GM12878 (cell line): ENCODE measurements at regions not wholly inside any gene's neighbourhood (a gene's known extent, or its start where the extent isn't known, plus 50 kb on each side); places are given as distances from the start of the nearest gene placed in this dataset.

Experiments
- ATAC-seq: fragments of 200-7000 bp; cut with Tn5 transposase; 3 replicates; pipeline ENCODE4 v1.9.1; 2020; ENCODE audit warnings: mild to moderate bottlenecking, moderate library complexity
- BruUV-seq: library from RNA; stranded (reverse); fragments of 400-500 nt; replicated peaks from 2 replicates; lab custom pipeline; 2021; lab: Mats Ljungman, UMichigan
- CTCF ChIA-PET: fragments of 300-600 bp; sonication (Branson Sonifier 250); formaldehyde crosslinking; extraction: SDS; loops from one replicate; lab custom pipeline; 2021; ENCODE audit warnings: inconsistent platforms; lab: Yijun Ruan, JAX
- POLR2A ChIA-PET: fragments of 350-600 bp; formaldehyde crosslinking; extraction: SDS; loops from one replicate; lab custom pipeline; 2021; ENCODE audit warnings: inconsistent platforms; lab: Charles Lee
- RAD21 ChIA-PET: fragments of 300-600 bp; sonication (Branson Sonifier 250); formaldehyde crosslinking; loops from one replicate; lab custom pipeline; 2023; ENCODE audit warnings: antibody characterized with exemption; ENCODE audit not compliant: unreplicated experiment; lab: Charles Lee
- SMC1A ChIA-PET: fragments of 300-600 bp; sonication (Branson Sonifier 250); formaldehyde crosslinking; loops from one replicate; lab custom pipeline; 2023; ENCODE audit not compliant: unreplicated experiment, uncharacterized antibody; lab: Charles Lee
- DNase-seq: peaks from one replicate; pipeline ENCODE4 v3.0.0-alpha.2; 2011; ENCODE audit warnings: low read depth, low spot score
- FAIRE-seq: peaks from 3 replicates; lab custom pipeline; 2011; peaks lifted over from hg19 to GRCh38; lab: Jason Lieb, UNC
- H2AFZ ChIP-seq: 2 replicates; pipeline ENCODE4 v1.6.0; 2011; ENCODE audit warnings: low read depth, low read length, control low read depth; ENCODE audit not compliant: control insufficient read depth
- H3K27ac ChIP-seq: 2 replicates; pipeline ENCODE4 v1.5.1; 2011; ENCODE audit warnings: control low read depth; ENCODE audit not compliant: control insufficient read depth, insufficient read depth
- H3K27me3 ChIP-seq, 2 experiments: replicated peaks in 1 of 2; 2 replicates each; pipeline versions ENCODE4 v1.6.0 to v1.6.1; 2011; ENCODE audit warnings: low read length in 1 of 2; ENCODE audit not compliant: control insufficient read depth in 2 of 2, insufficient read depth in 2 of 2
- H3K36me3 ChIP-seq, 2 experiments: 2 replicates each; pipeline ENCODE4 v1.5.1; 2011; ENCODE audit warnings: low read length in 1 of 2; ENCODE audit not compliant: control insufficient read depth in 2 of 2, insufficient read depth in 2 of 2
- H3K4me1 ChIP-seq: 2 replicates; pipeline ENCODE4 v1.6.1; 2011; ENCODE audit warnings: mild to moderate bottlenecking, low read length, moderate library complexity, mixed read lengths; ENCODE audit not compliant: control insufficient read depth, insufficient read depth
- H3K4me2 ChIP-seq: 2 replicates; pipeline ENCODE4 v1.6.0; 2011; ENCODE audit warnings: control low read depth; ENCODE audit not compliant: control insufficient read depth, insufficient read depth
- H3K4me3 ChIP-seq: fragments of 200-600 bp; sonication (generic); 2 replicates; pipeline ENCODE4 v1.5.1; 2016
- H3K79me2 ChIP-seq: 2 replicates; pipeline ENCODE4 v1.6.0; 2011; ENCODE audit warnings: low read length; ENCODE audit not compliant: control insufficient read depth, insufficient read depth
- H3K9ac ChIP-seq: 2 replicates; pipeline ENCODE4 v1.8.0; 2011; ENCODE audit warnings: low read length, control low read depth, mixed read lengths; ENCODE audit not compliant: control insufficient read depth, insufficient read depth
- H3K9me3 ChIP-seq: replicated peaks from 3 replicates; pipeline ENCODE4 v1.5.1; 2011; ENCODE audit warnings: mild to moderate bottlenecking, low read length; ENCODE audit not compliant: control insufficient read depth, insufficient read depth
- H4K20me1 ChIP-seq: 2 replicates; pipeline ENCODE4 v1.6.0; 2011; ENCODE audit not compliant: control insufficient read depth, insufficient read depth
- CHD2 ChIP-seq: IDR thresholded peaks from 2 replicates; pipeline ENCODE4 v1.6.1; 2011; ENCODE audit warnings: low read depth, low read length, improper control_type of control experiment, borderline replicate concordance
- GATAD2B ChIP-seq: fragments of 450-650 bp; conservative IDR thresholded peaks from 2 replicates; pipeline ENCODE4 v1.6.1; 2017; ENCODE audit warnings: low read depth, mild to moderate bottlenecking, moderate library complexity
- RAD21 ChIP-seq: IDR thresholded peaks from 2 replicates; pipeline ENCODE4 v1.6.1; 2011; ENCODE audit warnings: mild to moderate bottlenecking, low read depth, low read length, moderate library complexity; ENCODE audit not compliant: insufficient read depth
- ZNF384 ChIP-seq: IDR thresholded peaks from 2 replicates; pipeline ENCODE4 v1.6.1; 2012; ENCODE audit warnings: low read depth, mild to moderate bottlenecking, low read length, improper control_type of control experiment, borderline replicate concordance
- WGBS: methylation state at CpG from one replicate; pipeline ENCODE4 v1.1.6; 2016; ENCODE audit warnings: low lambda C conversion rate; ENCODE audit not compliant: insufficient replicate concordance, insufficient coverage; ENCODE audit errors: missing lambda C conversion rate; 5-methylcytosine and 5-hydroxymethylcytosine counted together
- in situ Hi-C: fragments of 300-500 bp; cut with MboI; formaldehyde crosslinking; loops from 9 replicates; pipeline ENCODE4 v1.14.3; 2018; ENCODE audit warnings: mixed read lengths
- intact Hi-C: fragments of 100-400 bp; cut with micrococcal nuclease; formaldehyde crosslinking; loops from one replicate; pipeline ENCODE4 v1.14.2; 2022; ENCODE audit not compliant: unreplicated experiment
- TF ChIP-seq, protein P1 (sequence below): IDR thresholded peaks from 2 replicates; pipeline ENCODE4 v1.6.1; 2011; ENCODE audit warnings: borderline replicate concordance, low read depth, mild to moderate bottlenecking, moderate library complexity, mixed read lengths, low read length; ENCODE audit not compliant: insufficient read depth; ENCODE audit errors: extremely low read length
- TF ChIP-seq, protein P2 (sequence below), 3 experiments: IDR thresholded peaks in 2 of 3; conservative IDR thresholded peaks in 1 of 3; 2 replicates each; pipeline ENCODE4 v1.5.1; 2011; ENCODE audit warnings: low read depth in 3 of 3, low read length in 3 of 3, mild to moderate bottlenecking in 3 of 3, control low read depth in 2 of 3, moderate library complexity in 2 of 3, inconsistent platforms in 1 of 3, mixed read lengths in 1 of 3; ENCODE audit not compliant: control insufficient read depth in 2 of 3, insufficient read depth in 1 of 3; ENCODE audit errors: extremely low read depth in 1 of 3

DNA sequence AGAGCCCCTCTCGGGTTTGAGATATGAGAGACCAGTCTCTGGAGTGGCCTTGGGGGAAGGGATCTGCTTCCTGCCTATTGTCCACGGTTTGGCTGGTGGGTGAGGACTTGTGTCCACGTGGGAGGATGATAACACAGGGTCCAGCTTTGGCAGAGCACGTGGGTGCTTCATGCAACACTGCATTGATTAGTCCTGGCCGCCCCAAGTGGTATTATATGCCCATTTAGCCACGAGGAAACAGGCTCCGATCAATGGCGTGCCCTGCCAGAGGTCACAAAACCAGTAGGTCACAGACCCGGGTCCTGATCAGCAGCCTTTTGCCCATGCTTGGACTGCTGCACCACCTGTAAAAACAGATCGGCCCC, 141.6 kb downstream of the RGS9 start (continued):
- TF ChIP-seq, protein P1, sequence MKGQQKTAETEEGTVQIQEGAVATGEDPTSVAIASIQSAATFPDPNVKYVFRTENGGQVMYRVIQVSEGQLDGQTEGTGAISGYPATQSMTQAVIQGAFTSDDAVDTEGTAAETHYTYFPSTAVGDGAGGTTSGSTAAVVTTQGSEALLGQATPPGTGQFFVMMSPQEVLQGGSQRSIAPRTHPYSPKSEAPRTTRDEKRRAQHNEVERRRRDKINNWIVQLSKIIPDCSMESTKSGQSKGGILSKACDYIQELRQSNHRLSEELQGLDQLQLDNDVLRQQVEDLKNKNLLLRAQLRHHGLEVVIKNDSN, result no peak
- no peak for TF ChIP-seq ZNF384
- TF ChIP-seq CHD2, result no peak

DNA sequence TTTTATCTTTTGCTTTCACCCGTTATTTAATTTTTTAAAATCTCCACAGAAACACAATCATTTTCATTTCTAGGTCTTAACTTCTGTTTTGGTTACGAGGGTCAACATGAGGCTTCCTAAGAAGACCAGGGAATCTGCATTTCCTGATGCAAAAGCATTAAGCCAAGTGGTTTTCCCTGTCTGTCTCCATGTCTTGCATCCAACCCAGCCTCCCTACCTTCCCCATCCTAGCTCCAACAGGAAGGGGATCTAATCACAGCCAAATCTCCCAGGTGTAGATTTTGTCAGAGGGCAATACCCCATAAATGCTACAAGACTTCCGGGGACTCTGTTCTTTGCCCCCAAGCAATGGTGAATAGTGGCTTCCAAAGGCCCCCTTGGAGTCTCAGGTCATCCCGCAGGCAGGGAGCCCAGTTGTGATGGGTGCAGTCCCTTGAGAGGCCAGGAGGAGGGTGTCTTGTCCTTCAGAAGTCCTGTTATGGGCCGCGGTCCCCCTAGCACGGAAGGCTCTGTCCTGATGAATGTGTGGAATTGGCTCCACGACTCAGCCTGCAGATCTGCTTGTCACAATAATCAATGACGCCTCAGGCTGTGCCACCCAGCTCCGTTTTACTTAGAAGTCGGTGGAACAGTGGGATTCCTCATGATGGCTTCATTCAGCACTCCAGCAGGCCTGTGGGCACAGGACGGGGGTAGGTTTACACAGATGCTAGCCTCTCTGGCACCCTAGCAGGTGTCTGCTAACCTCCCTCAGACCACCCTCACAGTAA, 141.1 kb downstream of the RGS9 start:
- Histone ChIP-seq H2AFZ (no peak overlapping the region), H3K79me2 (no peaks in the 10 kb centered on the region), H3K9ac (no peak overlapping the region), H3K4me1 (no peaks in the 10 kb centered on the region), H3K27ac (no peak overlapping the region), H3K27me3 (no peaks in the 10 kb centered on the region; a peak in 2 of 4 replicates), H4K20me1 (no peaks in the 10 kb centered on the region), H3K4me2 (no peak overlapping the region), H3K36me3 (no peaks in the 10 kb centered on the region), H3K4me3 (no peak overlapping the region), H3K9me3 (no peaks in the 10 kb centered on the region)
- TF ChIP-seq RAD21 (peak; percentile 48), GATAD2B (no peak)
- TF ChIP-seq, protein P2, sequence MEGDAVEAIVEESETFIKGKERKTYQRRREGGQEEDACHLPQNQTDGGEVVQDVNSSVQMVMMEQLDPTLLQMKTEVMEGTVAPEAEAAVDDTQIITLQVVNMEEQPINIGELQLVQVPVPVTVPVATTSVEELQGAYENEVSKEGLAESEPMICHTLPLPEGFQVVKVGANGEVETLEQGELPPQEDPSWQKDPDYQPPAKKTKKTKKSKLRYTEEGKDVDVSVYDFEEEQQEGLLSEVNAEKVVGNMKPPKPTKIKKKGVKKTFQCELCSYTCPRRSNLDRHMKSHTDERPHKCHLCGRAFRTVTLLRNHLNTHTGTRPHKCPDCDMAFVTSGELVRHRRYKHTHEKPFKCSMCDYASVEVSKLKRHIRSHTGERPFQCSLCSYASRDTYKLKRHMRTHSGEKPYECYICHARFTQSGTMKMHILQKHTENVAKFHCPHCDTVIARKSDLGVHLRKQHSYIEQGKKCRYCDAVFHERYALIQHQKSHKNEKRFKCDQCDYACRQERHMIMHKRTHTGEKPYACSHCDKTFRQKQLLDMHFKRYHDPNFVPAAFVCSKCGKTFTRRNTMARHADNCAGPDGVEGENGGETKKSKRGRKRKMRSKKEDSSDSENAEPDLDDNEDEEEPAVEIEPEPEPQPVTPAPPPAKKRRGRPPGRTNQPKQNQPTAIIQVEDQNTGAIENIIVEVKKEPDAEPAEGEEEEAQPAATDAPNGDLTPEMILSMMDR (IDR thresholded peaks at IDR 0.05 in 2 of 3, conservative IDR thresholded peaks at IDR 0.05 in 1 of 3; ENCODE audit: control insufficient read depth in 2 of 3, extremely low read depth in 1 of 3, insufficient read depth in 1 of 3, low read depth in 3 of 3, low read length in 3 of 3), result peak; percentile 35 to 41 (median 39)
- FAIRE-seq, result no peak
- POLR2A ChIA-PET, result no interaction called here
- RAD21 ChIA-PET, result interaction anchor here (1.0 kb wide), 1 partner anchor 16 kb away, joined by 3 read pairs; no protein-coding TSS in a partner anchor
- 39% methylated on average over 12 of the region's 12 CpGs for WGBS
- intact Hi-C loops (no loop called here), in situ Hi-C loops (loop anchor here (25.0 kb wide), 1 partner anchor 709 kb away; no protein-coding TSS in a partner anchor)
- SMC1A ChIA-PET, result interaction anchor here (1.0 to 1.3 kb wide), 2 partner anchors 13 to 516 kb away, joined by 3 to 6 read pairs; no protein-coding TSS in a partner anchor
- DNase-seq, result no peak
- ATAC-seq, result peak; percentile 72
- no TSS peak for BruUV-seq
- CTCF ChIA-PET, result no interaction called here
